Astrocyte (in vitro differentiated cells and primary cell): ENCODE measurements at regions not wholly inside any gene's neighbourhood (a gene's known extent, or its start where the extent isn't known, plus 50 kb on each side); places are given as distances from the start of the nearest gene placed in this dataset.

Source experiments
- CTCF ChIP-seq: IDR thresholded peaks from 2 replicates; pipeline ENCODE4 v1.5.1; 2011; ENCODE audit warnings: low read depth, mild to moderate bottlenecking, inconsistent platforms, low read length, moderate library complexity; ENCODE audit not compliant: insufficient read depth
- EZH2 ChIP-seq: IDR thresholded peaks from 2 replicates; pipeline ENCODE4 v1.6.1; 2012; ENCODE audit warnings: mild to moderate bottlenecking, low read length, inconsistent platforms; ENCODE audit not compliant: insufficient read depth

- TF ChIP-seq CTCF (no peak), EZH2 (no peak)
Observed at GRCh38 chr17:79291391-79291790, 216.8 kb downstream of the ENGASE start.
